Psoas muscle (tissue), 7 donors: ENCODE measurements at regions not wholly inside any gene's neighbourhood (a gene's known extent, or its start where the extent isn't known, plus 50 kb on each side); places are given as distances from the start of the nearest gene placed in this dataset.
"Not testable (repeated sequence)": the region's sequence is repeated elsewhere in the genome, so short reads cannot be mapped to it uniquely, and the experiment has no call there.

Source experiments
- ATAC-seq, 4 donors: fragments of 200-7000 bp; cut with Tn5 transposase; one replicate each; pipeline ENCODE4 v1.9.1; 2020; ENCODE audit warnings: moderate library complexity in 3 of 4, mild to moderate bottlenecking in 2 of 4
- DNase-seq, 2 donors: peaks; one replicate each; pipeline ENCODE4 v3.0.0-alpha.2; 2020
- H3K27ac ChIP-seq: fragments of 200-600 bp; one replicate; pipeline ENCODE4 v1.8.0; 2022
- H3K27me3 ChIP-seq, 3 donors: fragments of 200-600 bp in 1 of 3; one replicate each; pipeline versions ENCODE4 v1.6.1 to v1.8.0; 2013 to 2022; ENCODE audit warnings: low read length in 2 of 3, mild to moderate bottlenecking in 2 of 3, moderate library complexity in 1 of 3; ENCODE audit not compliant: insufficient read depth in 3 of 3
- H3K36me3 ChIP-seq, 2 donors: fragments of 200-600 bp in 1 of 2; one replicate each; pipeline versions ENCODE4 v1.6.1 to v1.8.0; 2013 to 2022; ENCODE audit warnings: low read depth in 1 of 2, mild to moderate bottlenecking in 1 of 2, moderate library complexity in 1 of 2; ENCODE audit not compliant: insufficient read depth in 1 of 2
- H3K4me1 ChIP-seq: fragments of 200-600 bp; one replicate; pipeline ENCODE4 v1.8.0; 2022
- H3K4me3 ChIP-seq: fragments of 200-600 bp; one replicate; pipeline ENCODE4 v1.8.0; 2022; ENCODE audit warnings: mild to moderate bottlenecking
- H3K9me3 ChIP-seq: fragments of 200-600 bp; one replicate; pipeline ENCODE4 v1.8.0; 2022
- WGBS, 3 donors: extraction: QIAGEN DNeasy Blood & Tissue Kit; methylation state at CpG; one replicate each; pipeline versions ENCODE4 v1.1.6 to v1.1.7; 2013; 5-methylcytosine and 5-hydroxymethylcytosine counted together
- intact Hi-C, 2 donors: fragments of 100-400 bp; cut with DNase I; formaldehyde crosslinking; loops; one replicate each; pipeline versions ENCODE4 v1.11.0 to v1.14.2; 2022
- TF ChIP-seq, protein P1 (sequence below): fragments of 200-600 bp; IDR thresholded peaks from one replicate; pipeline ENCODE4 v1.8.0; 2022; ENCODE audit warnings: antibody characterized with exemption
- donor health status: healthy with polysubstance abuse.
- donor health status: DM: no; HTN: no; CAD: no; lungs with moderate emphysema.
- donor health status: Bipolar disorder and iron deficiency.
- donor health status: healthy.
- donor health status: DM: yes; HTN: yes; CAD: no.
- donor health status: DM: no; HTN: no; CAD: no.
- donor health status: DM: yes; HTN: yes; CAD: no.

- Histone ChIP-seq H3K4me3 (no peak overlapping the region), H3K9me3 (no peaks in the 10 kb centered on the region), H3K27me3 (no peaks in the 10 kb centered on the region), H3K36me3 (no peaks in the 10 kb centered on the region), H3K4me1 (no peaks in the 10 kb centered on the region), H3K27ac (no peak overlapping the region)
- ATAC-seq (no peak), DNase-seq (no peak)
- TF ChIP-seq, protein P1, sequence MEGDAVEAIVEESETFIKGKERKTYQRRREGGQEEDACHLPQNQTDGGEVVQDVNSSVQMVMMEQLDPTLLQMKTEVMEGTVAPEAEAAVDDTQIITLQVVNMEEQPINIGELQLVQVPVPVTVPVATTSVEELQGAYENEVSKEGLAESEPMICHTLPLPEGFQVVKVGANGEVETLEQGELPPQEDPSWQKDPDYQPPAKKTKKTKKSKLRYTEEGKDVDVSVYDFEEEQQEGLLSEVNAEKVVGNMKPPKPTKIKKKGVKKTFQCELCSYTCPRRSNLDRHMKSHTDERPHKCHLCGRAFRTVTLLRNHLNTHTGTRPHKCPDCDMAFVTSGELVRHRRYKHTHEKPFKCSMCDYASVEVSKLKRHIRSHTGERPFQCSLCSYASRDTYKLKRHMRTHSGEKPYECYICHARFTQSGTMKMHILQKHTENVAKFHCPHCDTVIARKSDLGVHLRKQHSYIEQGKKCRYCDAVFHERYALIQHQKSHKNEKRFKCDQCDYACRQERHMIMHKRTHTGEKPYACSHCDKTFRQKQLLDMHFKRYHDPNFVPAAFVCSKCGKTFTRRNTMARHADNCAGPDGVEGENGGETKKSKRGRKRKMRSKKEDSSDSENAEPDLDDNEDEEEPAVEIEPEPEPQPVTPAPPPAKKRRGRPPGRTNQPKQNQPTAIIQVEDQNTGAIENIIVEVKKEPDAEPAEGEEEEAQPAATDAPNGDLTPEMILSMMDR = no peak
- intact Hi-C loops = no loop called here
- WGBS, 3 donors = 70 to 79% (median 71%) methylated on average over 2 of the region's 2 CpGs
Measured at GRCh38 chr22:33149611-33150010, 91.4 kb upstream of the SYN3 start.

DNA sequence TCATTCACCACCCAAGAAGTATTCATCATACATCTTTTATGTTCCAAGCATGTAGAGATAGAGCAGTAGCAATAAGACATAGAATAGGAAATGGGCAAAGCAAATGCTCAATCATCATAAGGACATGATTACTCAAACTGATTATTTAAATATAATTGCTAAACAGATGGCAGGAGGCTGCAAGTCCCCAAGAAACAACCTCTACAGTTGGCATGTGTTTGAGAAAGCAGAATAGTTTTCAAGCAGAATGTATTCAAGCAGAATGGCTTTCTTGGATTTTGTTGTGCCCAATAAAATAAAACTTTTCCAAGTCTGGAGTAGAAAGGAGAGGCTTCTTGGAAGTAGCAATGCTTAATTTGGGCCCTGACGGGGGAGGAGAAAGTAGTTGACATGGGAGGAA is 86.5 kb upstream of the SYN3 start:
- TF ChIP-seq, protein P1 = no peak
- no peak for DNase-seq
- no peaks in the 10 kb centered on the region for H3K27me3 ChIP-seq
- H3K4me1 ChIP-seq = no peaks in the 10 kb centered on the region
- H3K4me3 ChIP-seq = no peak overlapping the region
- no peak for ATAC-seq
- no peaks in the 10 kb centered on the region for H3K9me3 ChIP-seq
- H3K36me3 ChIP-seq = no peaks in the 10 kb centered on the region
- intact Hi-C loops = no loop called here
- 71 to 95% (median 73%) methylated on average over 1 of the region's 1 CpG for WGBS, 3 donors
- H3K27ac ChIP-seq = no peak overlapping the region

DNA sequence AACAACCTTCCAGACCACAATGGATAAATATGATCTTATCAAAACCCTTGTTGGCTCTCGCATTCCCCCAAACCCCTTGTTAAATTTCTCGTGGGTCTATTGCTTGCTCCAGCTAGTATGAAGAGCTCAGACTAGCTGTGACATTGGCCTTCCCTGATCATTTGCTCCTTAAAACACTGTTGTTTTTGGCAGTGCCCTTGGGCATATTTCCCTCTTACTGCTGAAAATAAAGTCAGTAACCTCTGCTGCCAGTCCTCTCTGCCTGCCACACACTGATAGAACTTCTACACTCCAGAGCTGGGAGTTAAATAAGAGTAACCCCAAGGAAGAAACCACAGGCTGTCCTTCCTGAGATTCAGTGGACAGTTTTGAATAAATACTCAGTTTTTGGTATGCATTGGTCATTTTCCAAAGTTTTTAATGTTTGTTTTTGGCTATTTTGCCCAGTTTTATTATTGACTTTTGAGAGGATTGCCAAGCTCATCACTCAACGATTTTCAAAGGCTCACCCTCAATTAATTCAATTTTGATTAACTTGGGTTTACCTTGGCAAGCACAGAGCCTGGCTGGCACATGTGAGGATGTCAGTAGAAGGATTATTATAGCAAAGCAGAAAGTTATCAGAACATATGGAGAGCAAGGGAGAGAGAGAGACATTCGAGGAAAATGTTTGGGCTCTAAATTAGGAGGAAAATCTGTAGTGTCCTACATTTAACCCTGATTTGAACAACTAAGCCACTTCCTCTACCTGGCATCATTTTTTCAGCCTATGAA is 84.3 kb upstream of the SYN3 start:
- ATAC-seq = no peak
- DNase-seq = no peak
- Histone ChIP-seq H3K27ac (no peak overlapping the region), H3K4me1 (no peaks in the 10 kb centered on the region), H3K36me3 (no peaks in the 10 kb centered on the region), H3K9me3 (no peaks in the 10 kb centered on the region), H3K4me3 (no peak overlapping the region), H3K27me3 (no peaks in the 10 kb centered on the region)
- WGBS, 3 donors = 60 to 65% (median 60%) methylated on average over 4 of the region's 4 CpGs
- intact Hi-C loops = no loop called here
- TF ChIP-seq, protein P1 = no peak

DNA sequence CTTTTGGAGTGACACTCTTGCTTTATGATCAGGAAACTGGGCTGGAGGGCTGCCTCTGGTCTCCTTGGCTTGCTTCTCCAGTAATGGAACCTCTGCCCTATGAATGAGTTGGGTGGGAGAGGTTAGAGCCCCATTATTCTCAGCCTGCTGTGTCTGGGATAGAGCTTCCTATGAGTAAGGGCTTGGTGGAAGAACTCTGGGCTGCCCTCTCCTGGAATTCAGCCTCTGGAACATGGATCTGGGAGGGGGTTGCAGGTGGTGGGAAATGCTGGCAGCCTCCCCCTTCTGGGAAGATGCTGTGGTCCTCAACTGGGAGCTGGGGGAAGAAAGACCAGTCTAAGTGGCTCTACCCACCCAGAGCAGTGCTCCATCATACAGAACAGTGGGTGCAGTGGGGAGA is 81.8 kb upstream of the SYN3 start:
- Histone ChIP-seq H3K36me3 (no peaks in the 10 kb centered on the region), H3K27me3 (no peaks in the 10 kb centered on the region), H3K9me3 (no peaks in the 10 kb centered on the region), H3K27ac (no peak overlapping the region), H3K4me3 (no peak overlapping the region), H3K4me1 (no peaks in the 10 kb centered on the region)
- DNase-seq (no peak), ATAC-seq (no peak)
- intact Hi-C loops = no loop called here
- TF ChIP-seq, protein P1 = no peak

DNA sequence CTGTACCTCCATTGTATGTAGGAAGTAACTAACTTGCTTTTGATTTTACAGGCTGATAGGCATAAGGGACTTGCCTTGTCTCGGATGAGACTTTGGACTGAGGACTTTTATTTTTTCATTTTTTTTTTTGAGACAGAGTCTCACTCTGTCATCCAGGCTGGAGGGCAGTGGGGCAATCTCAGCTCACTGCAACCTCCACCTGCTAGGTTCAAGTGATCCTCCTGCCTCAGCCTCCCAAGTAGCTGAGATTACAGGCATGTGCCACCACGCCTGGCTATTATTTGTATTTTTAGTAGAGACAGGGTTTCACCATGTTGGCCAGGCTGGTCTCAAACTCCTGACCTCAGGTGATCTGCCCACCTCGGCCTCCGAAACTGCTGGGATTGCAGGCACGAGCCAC is 80.2 kb upstream of the SYN3 start:
- H3K36me3 ChIP-seq, H3K4me1 ChIP-seq, H3K9me3 ChIP-seq, ATAC-seq, H3K4me3 ChIP-seq, intact Hi-C loops, H3K27me3 ChIP-seq, DNase-seq, H3K27ac ChIP-seq: not testable (repeated sequence)
- 48 to 70% (median 69%) methylated on average over 5 of the region's 5 CpGs for WGBS, 3 donors
